ENCODE measurements at regions not wholly inside any gene's neighbourhood (a gene's known extent, or its start where the extent isn't known, plus 50 kb on each side); places are given as distances from the start of the nearest gene placed in this dataset.

DNA sequence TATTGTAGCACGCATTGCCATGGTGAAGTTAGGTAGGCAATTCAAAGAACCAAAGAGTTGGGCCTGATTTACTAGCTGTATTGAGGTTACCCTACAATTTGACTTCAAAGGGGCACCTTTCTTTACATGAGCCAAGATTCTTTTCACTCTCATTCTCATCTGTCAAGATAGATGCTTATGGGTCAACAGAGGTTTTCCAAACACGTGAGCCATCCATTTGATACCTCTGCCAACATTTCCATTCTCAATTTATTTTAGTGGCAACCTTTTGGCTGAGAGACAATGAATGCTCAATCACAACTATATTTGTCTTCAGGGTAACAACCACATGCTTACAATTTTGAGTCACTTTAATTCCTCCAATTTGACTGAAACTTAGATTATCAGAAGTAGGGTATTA, 370.6 kb upstream of the CDH20 start:
- no peak for TF ChIP-seq CSDC2 (CRISPR knock-in tag; IDR thresholded peaks at IDR 0.05)
- no peak for TF ChIP-seq TCF4 (CRISPR knock-in tag; IDR thresholded peaks at IDR 0.05; ENCODE audit: borderline replicate concordance)
- no peak for TF ChIP-seq ZFP30 (CRISPR knock-in tag; IDR thresholded peaks at IDR 0.05)
- TF ChIP-seq GLIS3 (CRISPR knock-in tag; IDR thresholded peaks at IDR 0.05): no peak
- TF ChIP-seq ISL1 (CRISPR knock-in tag; IDR thresholded peaks at IDR 0.05): no peak
- TF ChIP-seq ESRRG (CRISPR knock-in tag; IDR thresholded peaks at IDR 0.05): no peak
- no peak for TF ChIP-seq CSRNP3 (CRISPR knock-in tag; IDR thresholded peaks at IDR 0.05)
- no peak for TF ChIP-seq CREB5 (CRISPR knock-in tag; IDR thresholded peaks at IDR 0.05; ENCODE audit: low read depth)
- no peak for TF ChIP-seq TOX (CRISPR knock-in tag; IDR thresholded peaks at IDR 0.05; ENCODE audit: borderline replicate concordance)

Measured in SK-N-SH treated with all-trans-retinoic acid at 6 μM for 48 hours (cell line).